HFFc6 (cell line): ENCODE measurements at regions not wholly inside any gene's neighbourhood (a gene's known extent, or its start where the extent isn't known, plus 50 kb on each side); places are given as distances from the start of the nearest gene placed in this dataset.

Experiments
- DNase-seq: peaks from one replicate; pipeline ENCODE4 v3.0.0-alpha.2; 2018
- H3K27ac Mint-ChIP-seq: 2 replicates; pipeline ENCODE4 v1.8.0; 2020; ENCODE audit warnings: mild to moderate bottlenecking, mixed read lengths
- H3K27me3 Mint-ChIP-seq: 2 replicates; pipeline ENCODE4 v1.8.0; 2021; ENCODE audit warnings: mild to moderate bottlenecking, moderate library complexity, mixed read lengths; ENCODE audit not compliant: insufficient read depth
- H3K36me3 Mint-ChIP-seq: 2 replicates; pipeline ENCODE4 v1.8.0; 2021; ENCODE audit warnings: low read depth, mixed read lengths
- H3K4me1 Mint-ChIP-seq: 2 replicates; pipeline ENCODE4 v1.8.0; 2020; ENCODE audit warnings: low read depth, mixed read lengths
- H3K4me3 Mint-ChIP-seq: 2 replicates; pipeline ENCODE4 v1.8.0; 2020; ENCODE audit warnings: mild to moderate bottlenecking, moderate library complexity, mixed read lengths
- H3K9me3 Mint-ChIP-seq: 2 replicates; pipeline ENCODE4 v1.8.0; 2020; ENCODE audit warnings: mild to moderate bottlenecking, mixed read lengths
- CTCF ChIP-seq: fragments of 200-600 bp; sonication (generic); IDR thresholded peaks from 2 replicates; pipeline ENCODE4 v1.5.0; 2021; ENCODE audit warnings: antibody characterized with exemption, mild to moderate bottlenecking

- no peak for DNase-seq
- Mint-ChIP-seq H3K4me1 (peaks cover 8% of the 10 kb centered on the region), H3K4me3 (no peak overlapping the region), H3K27me3 (peaks cover 8% of the 10 kb centered on the region), H3K27ac (no peak overlapping the region), H3K36me3 (no peaks in the 10 kb centered on the region), H3K9me3 (no peaks in the 10 kb centered on the region)
- no peak for TF ChIP-seq CTCF
Measured at GRCh38 chr18:2201036-2201600, 370.2 kb downstream of the METTL4 start.

GRCh38 chr18:2204736-2205135, 366.6 kb downstream of the METTL4 start:
- Mint-ChIP-seq H3K4me1 (no peaks in the 10 kb centered on the region), H3K27ac (no peak overlapping the region), H3K27me3 (peaks cover 14% of the 10 kb centered on the region), H3K4me3 (no peak overlapping the region), H3K36me3 (no peaks in the 10 kb centered on the region), H3K9me3 (no peaks in the 10 kb centered on the region)
- no peak for DNase-seq
- TF ChIP-seq CTCF, result no peak

GRCh38 chr18:2207294-2207693, 364.0 kb downstream of the METTL4 start:
- H3K27me3 Mint-ChIP-seq, result peaks cover 14% of the 10 kb centered on the region
- TF ChIP-seq CTCF, result no peak
- H3K4me1 Mint-ChIP-seq, result no peaks in the 10 kb centered on the region
- no peak for DNase-seq
- H3K9me3 Mint-ChIP-seq, result no peaks in the 10 kb centered on the region
- H3K27ac Mint-ChIP-seq, result no peak overlapping the region
- no peak overlapping the region for H3K4me3 Mint-ChIP-seq
- no peaks in the 10 kb centered on the region for H3K36me3 Mint-ChIP-seq

DNA sequence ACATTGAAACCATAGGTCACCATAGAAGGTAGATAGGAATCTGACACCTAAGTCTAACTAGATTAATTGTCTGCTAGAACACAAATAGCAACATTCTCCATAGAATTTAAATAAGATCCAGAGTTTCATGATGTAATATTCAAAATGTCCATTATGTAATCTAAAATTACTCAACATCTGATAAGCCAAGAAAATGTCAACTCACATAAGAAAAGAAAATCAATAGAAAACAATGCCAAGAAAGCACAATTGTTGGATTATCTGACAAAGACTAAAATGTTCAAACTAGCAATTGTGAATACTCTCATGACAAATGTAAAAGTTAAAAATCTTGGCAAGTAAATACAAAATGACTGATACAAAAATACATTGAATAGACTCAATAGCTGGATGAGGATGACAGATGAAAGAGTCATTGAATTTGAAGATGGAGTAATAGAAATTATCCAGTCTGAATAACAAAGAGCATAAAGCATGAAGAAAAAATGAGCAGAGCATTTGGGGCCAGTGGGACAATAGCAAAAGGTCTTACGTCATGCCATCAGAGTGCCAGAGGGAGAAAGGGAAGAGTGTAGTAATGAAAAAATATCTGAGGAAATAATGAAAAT, 358.6 kb downstream of the METTL4 start:
- Mint-ChIP-seq H3K27ac (no peak overlapping the region), H3K4me1 (no peaks in the 10 kb centered on the region; the same call in 1 of the 2 replicates), H3K9me3 (no peaks in the 10 kb centered on the region), H3K27me3 (peaks cover 3% of the 10 kb centered on the region; the same call in 1 of the 2 replicates), H3K4me3 (no peak overlapping the region), H3K36me3 (no peaks in the 10 kb centered on the region; the same call in 1 of the 2 replicates)
- no peak for DNase-seq
- TF ChIP-seq CTCF, result no peak

GRCh38 chr18:2213905-2214304, 357.4 kb downstream of the METTL4 start:
- peaks cover 11% of the 10 kb centered on the region for H3K4me1 Mint-ChIP-seq
- no peak overlapping the region for H3K4me3 Mint-ChIP-seq
- H3K36me3 Mint-ChIP-seq, result no peaks in the 10 kb centered on the region; the same call in 1 of the 2 replicates

More at GRCh38 chr18:2213905-2214304, 357.4 kb downstream of the METTL4 start:
- Mint-ChIP-seq H3K9me3 (no peaks in the 10 kb centered on the region), H3K27ac (no peak overlapping the region), H3K27me3 (peaks cover 9% of the 10 kb centered on the region; the same call in 1 of the 2 replicates)
- TF ChIP-seq CTCF, result no peak
- DNase-seq, result no peak
